ENCODE measurements at regions not wholly inside any gene's neighbourhood (a gene's known extent, or its start where the extent isn't known, plus 50 kb on each side); places are given as distances from the start of the nearest gene placed in this dataset.

DNA sequence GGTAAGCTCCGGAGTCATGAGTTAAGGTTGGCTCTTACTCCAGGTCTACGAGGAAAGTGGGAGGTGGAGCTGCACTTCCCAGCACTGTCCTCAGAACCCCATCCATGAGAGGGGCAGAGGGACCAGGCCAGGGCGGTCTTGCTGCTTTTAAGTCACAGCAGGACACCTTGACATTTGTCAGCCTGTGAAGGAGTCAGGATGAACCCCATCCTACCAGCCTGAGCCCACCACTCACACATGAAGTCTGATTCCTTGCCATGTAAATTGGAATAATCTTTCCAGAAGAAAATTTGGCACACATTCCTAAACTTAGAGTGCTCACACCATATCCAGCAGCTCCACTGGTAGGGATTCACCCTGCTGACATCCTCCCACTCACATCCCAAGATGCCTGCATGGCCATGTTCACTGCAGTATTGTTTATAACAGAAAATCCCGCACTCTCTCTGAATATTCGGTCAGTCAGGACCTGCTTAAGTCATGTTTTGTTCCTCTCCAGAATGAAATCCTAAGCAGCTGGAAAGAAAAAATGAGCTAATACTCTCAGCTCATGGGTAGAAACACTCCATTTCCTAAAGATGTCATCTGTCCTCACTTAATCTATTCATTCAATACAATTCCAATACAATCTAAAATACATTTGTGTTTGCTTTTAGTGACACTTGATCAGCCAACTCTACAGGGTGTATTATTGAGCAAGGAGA, 79.3 kb upstream of the COL5A1 start:
- TF ChIP-seq, protein P1, sequence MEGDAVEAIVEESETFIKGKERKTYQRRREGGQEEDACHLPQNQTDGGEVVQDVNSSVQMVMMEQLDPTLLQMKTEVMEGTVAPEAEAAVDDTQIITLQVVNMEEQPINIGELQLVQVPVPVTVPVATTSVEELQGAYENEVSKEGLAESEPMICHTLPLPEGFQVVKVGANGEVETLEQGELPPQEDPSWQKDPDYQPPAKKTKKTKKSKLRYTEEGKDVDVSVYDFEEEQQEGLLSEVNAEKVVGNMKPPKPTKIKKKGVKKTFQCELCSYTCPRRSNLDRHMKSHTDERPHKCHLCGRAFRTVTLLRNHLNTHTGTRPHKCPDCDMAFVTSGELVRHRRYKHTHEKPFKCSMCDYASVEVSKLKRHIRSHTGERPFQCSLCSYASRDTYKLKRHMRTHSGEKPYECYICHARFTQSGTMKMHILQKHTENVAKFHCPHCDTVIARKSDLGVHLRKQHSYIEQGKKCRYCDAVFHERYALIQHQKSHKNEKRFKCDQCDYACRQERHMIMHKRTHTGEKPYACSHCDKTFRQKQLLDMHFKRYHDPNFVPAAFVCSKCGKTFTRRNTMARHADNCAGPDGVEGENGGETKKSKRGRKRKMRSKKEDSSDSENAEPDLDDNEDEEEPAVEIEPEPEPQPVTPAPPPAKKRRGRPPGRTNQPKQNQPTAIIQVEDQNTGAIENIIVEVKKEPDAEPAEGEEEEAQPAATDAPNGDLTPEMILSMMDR (IDR thresholded peaks at IDR 0.05 in 4 of 5, conservative IDR thresholded peaks at IDR 0.05 in 1 of 5): no peak
- no peak for TF ChIP-seq POLR2A (IDR thresholded peaks at IDR 0.05)

Measured in gastrocnemius medialis (tissue), 4 donors.